GM13977 (cell line): ENCODE measurements at regions not wholly inside any gene's neighbourhood (a gene's known extent, or its start where the extent isn't known, plus 50 kb on each side); places are given as distances from the start of the nearest gene placed in this dataset.

ENCODE experiments used
- DNase-seq: peaks from one replicate; pipeline ENCODE4 v3.0.0; 2012; ENCODE audit warnings: low spot score
- in situ Hi-C: fragments of 300-500 bp; cut with MboI; formaldehyde crosslinking; loops from one replicate; pipeline ENCODE4 v1.12.0; 2022; ENCODE audit warnings: low sequenced_read_pairs, low pct_unique_long_range_greater_than_20kb, mixed read lengths, inconsistent platforms; ENCODE audit not compliant: unreplicated experiment
- TF ChIP-seq, protein P1 (sequence below): IDR thresholded peaks from 2 replicates; pipeline ENCODE4 v1.5.1; 2012; ENCODE audit warnings: mild to moderate bottlenecking, control low read depth; ENCODE audit not compliant: insufficient read depth; ENCODE audit errors: extremely low read depth, missing control alignments

DNA sequence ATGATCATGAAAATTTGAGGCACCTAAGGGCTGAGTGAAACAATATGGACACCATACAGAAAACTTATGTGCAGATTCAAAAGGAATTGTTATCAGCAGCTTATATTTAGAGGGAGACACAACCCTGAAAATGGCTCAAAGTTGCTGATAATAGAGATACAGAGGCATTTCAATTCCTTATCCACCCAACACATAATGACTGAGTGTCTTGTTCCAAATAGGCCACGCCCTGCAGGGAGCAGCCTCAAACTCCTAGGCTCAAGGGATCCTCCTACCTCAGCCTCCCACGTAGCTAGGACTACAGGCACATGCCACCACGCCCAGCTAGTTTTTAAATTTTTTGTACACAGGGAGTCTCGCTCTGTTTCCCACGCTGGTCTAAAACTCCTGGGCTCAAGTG lies 79.0 kb downstream of the LBH start:
- TF ChIP-seq, protein P1, sequence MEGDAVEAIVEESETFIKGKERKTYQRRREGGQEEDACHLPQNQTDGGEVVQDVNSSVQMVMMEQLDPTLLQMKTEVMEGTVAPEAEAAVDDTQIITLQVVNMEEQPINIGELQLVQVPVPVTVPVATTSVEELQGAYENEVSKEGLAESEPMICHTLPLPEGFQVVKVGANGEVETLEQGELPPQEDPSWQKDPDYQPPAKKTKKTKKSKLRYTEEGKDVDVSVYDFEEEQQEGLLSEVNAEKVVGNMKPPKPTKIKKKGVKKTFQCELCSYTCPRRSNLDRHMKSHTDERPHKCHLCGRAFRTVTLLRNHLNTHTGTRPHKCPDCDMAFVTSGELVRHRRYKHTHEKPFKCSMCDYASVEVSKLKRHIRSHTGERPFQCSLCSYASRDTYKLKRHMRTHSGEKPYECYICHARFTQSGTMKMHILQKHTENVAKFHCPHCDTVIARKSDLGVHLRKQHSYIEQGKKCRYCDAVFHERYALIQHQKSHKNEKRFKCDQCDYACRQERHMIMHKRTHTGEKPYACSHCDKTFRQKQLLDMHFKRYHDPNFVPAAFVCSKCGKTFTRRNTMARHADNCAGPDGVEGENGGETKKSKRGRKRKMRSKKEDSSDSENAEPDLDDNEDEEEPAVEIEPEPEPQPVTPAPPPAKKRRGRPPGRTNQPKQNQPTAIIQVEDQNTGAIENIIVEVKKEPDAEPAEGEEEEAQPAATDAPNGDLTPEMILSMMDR, result no peak

DNA sequence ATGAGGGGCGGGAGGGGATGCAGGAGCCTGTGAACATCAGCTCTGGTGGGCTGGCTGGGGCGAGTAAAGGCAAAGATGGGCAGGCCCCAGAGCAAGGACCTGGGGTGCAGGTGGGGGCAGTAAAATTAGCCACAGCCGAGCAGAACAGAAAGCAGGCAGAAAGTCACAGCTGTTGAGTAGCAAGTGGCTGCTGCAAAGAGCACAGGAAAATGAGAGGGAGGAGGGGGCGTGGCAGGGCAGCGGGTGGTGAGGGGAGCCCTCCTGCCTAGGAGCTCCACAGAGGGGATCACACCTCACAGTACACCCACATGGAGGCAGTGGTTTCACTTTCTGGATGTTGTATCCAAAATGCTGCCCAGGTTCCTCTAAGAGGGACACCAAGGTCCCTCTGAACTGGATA lies 79.6 kb downstream of the LBH start:
- in situ Hi-C loops, result no loop called here
- TF ChIP-seq, protein P1, result no peak
- no peak for DNase-seq

More for the DNA sequence above, 79.0 kb downstream of the LBH start:
- in situ Hi-C loops, result no loop called here
- DNase-seq, result no peak

DNA sequence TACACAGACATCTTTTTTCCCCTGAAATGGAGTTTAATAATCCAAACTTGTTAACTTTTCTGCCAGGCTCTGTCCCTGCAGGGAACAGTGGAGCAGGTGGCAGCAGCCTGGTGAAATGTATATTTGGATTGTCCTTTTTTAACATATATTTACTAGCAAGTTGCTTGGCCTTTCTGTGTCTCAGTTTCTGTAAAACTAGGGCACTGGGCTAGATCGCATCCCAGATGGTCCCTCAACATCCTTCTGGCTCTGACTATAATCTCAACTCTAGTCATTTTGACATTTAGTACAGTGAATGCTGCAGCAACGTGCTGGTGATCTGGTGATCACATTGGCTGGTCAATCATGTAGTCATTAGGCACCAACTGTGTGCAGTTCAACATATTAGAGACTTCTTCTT lies 80.4 kb downstream of the LBH start:
- in situ Hi-C loops, result no loop called here
- DNase-seq, result no peak
- TF ChIP-seq, protein P1, result no peak

DNA sequence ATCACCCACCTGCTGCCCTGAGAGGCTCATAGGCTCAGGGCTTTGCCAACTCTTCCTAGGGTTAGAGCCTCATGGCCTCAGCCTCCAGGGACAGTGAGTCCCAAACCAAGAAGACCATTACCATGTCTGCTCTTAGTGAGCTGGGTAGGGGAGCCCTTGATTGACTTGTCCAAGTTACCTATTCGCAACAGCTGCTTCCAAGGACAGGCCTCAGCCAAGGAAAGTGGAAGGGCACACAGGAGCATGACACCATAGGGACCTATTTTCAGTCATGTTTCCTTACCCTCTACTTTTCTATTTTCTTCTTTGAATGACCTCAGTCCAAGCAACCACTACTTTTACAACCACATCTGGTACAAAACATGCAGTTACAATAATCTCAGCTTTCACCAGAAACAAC lies 81.6 kb downstream of the LBH start:
- TF ChIP-seq, protein P1, result no peak
- in situ Hi-C loops, result no loop called here
- DNase-seq, result no peak

DNA sequence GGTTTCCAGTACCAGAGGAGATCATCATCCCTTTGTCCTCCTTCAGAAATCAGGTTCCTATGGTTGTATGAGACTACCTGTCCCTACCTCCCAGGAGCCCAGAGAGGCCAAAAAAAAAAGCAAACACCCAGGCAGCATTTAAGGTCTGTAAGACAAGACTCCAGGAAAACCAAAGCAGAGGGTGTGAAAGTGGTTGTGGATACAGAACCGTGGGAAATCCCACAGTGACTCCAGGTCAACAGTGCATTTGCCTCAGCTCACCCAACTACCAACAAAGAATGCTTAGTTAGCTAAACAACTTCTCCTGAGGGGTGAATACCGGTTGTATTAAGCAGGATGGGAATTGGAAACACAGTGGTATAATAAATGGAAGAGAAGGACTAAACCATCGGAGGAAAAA lies 83.6 kb downstream of the LBH start:
- TF ChIP-seq, protein P1, result no peak
- no peak for DNase-seq
- in situ Hi-C loops, result no loop called here

DNA sequence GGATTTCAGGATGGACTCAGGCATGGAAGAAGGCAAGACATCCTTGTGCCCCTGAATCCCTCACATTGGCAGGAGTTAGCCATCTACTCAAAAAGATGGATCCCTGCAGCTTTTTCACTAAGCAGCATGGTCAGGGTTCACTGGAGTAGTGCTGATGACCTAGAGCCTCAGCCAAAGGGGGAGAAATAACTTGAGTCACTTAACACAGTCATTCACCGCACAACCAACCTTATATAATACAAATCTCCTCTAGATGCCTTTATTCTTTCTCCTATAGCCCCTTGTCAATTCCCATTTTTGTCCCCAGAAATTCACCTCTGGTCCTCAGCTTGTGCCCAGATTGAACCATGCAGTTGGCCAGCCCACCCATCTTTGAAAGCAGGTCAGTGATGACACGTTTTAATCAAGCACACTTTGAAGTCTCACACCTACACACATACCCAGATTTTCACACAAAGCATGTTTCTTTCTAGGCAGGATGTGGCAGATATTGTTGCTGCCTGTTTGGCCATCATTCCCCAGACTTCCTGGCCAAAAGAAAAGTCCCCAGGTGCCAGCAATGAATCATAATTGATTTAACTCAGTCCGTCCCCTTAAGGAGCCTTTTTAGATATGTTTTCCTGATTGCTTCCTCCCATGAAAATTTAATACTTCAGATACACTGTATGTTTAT lies 84.2 kb downstream of the LBH start:
- in situ Hi-C loops, result no loop called here
- DNase-seq, result no peak
- TF ChIP-seq, protein P1, result no peak
